IPS-18a (cell line): ENCODE measurements at regions not wholly inside any gene's neighbourhood (a gene's known extent, or its start where the extent isn't known, plus 50 kb on each side); places are given as distances from the start of the nearest gene placed in this dataset.

Experiments used
- H3K27ac ChIP-seq: one replicate; pipeline ENCODE4 v1.5.1; 2013; ENCODE audit warnings: low read length
- H3K27me3 ChIP-seq: one replicate; pipeline ENCODE4 v1.6.1; 2013; ENCODE audit warnings: mild to moderate bottlenecking, low read length; ENCODE audit not compliant: control insufficient read depth, insufficient read depth
- H3K36me3 ChIP-seq: one replicate; pipeline ENCODE4 v1.6.1; 2013; ENCODE audit warnings: low read depth, low read length; ENCODE audit not compliant: control insufficient read depth
- H3K4me1 ChIP-seq: one replicate; pipeline ENCODE4 v1.6.1; 2013; ENCODE audit warnings: low read depth, low read length; ENCODE audit not compliant: control insufficient read depth
- H3K4me3 ChIP-seq: one replicate; pipeline ENCODE4 v1.5.1; 2013; ENCODE audit warnings: low read length
- H3K9ac ChIP-seq: one replicate; pipeline ENCODE4 v1.6.1; 2013; ENCODE audit warnings: mild to moderate bottlenecking, low read length, moderate library complexity
- H3K9me3 ChIP-seq: one replicate; pipeline ENCODE4 v1.6.1; 2013; ENCODE audit warnings: low read depth, low read length; ENCODE audit not compliant: control insufficient read depth

DNA sequence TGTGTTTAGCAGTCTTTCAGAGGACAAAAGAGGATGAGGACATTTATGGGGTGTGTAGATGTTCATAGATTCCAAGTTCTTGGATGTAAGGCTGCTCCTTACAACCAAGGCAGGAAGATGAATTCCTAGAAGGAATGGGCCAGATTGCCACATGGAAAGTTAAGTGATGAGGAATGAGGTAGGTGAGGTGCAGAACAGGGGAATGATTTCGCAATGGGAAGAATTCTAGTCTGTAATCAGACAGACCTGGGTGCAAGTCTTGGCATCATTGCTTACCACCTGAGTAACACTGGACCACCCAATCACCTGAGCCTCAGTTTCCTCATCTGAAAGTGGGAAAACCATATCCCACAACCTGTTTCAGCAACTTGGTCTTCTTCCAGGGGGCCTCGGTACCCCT lies 174.9 kb downstream of the IER5 start:
- Histone ChIP-seq H3K27ac (no peak overlapping the region), H3K36me3 (no peaks in the 10 kb centered on the region)

DNA sequence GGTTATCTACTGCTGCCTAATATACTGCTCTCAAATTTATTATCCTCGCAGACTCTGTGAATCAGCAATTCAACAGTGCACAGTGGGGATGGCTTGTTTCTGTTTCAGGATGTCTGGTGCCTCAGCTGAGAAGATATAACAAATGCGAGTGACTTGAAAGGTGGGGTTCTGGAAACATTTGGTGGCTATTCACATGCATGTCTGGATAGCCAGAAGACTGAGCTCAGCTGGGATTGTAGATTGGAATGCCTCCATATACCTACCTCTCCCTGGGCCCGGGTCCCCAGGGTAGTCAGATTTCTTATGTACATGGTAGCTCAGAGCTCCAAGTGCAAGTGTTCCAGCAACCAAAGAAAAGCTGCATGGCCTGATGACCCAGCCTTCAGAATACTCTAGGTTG lies 176.3 kb downstream of the IER5 start:
- Histone ChIP-seq H3K27me3 (no peaks in the 10 kb centered on the region), H3K9me3 (no peaks in the 10 kb centered on the region), H3K4me3 (no peak overlapping the region), H3K4me1 (no peaks in the 10 kb centered on the region), H3K27ac (no peak overlapping the region), H3K9ac (no peak overlapping the region), H3K36me3 (no peaks in the 10 kb centered on the region)

More for the DNA sequence above, 174.9 kb downstream of the IER5 start:
- H3K27me3 ChIP-seq = no peaks in the 10 kb centered on the region
- no peak overlapping the region for H3K4me3 ChIP-seq
- H3K4me1 ChIP-seq = no peaks in the 10 kb centered on the region
- no peaks in the 10 kb centered on the region for H3K9me3 ChIP-seq
- no peak overlapping the region for H3K9ac ChIP-seq

- no peaks in the 10 kb centered on the region for H3K4me1 ChIP-seq
Measured at GRCh38 chr1:181284978-181285377, 196.5 kb downstream of the IER5 start.

DNA sequence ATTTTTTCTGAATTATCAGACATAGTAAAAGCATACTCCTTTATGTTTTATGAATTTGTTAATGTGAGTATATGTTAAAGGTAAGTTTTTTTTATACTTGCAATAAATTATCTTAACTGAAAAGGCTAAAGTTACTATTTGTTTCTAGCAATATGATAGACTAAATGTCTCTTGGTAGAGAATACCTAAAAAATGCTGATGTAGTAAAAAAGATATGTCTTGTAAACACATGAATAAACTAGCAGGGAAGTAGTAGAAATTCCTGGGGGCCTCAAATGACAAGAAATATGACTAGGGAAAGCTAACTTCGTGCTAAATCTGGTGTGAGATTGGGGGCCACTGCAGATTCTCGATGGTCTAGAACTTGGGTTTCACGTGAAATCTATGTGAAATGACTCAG lies 188.1 kb upstream of the CACNA1E start:
- Histone ChIP-seq H3K27me3 (no peaks in the 10 kb centered on the region), H3K36me3 (no peaks in the 10 kb centered on the region), H3K4me1 (no peaks in the 10 kb centered on the region), H3K27ac (no peak overlapping the region), H3K9me3 (no peaks in the 10 kb centered on the region), H3K9ac (no peak overlapping the region), H3K4me3 (no peak overlapping the region)

More at GRCh38 chr1:181284978-181285377, 196.5 kb downstream of the IER5 start:
- no peaks in the 10 kb centered on the region for H3K27me3 ChIP-seq
- H3K9ac ChIP-seq = no peak overlapping the region
- H3K36me3 ChIP-seq = no peaks in the 10 kb centered on the region
- H3K9me3 ChIP-seq = peaks cover 4% of the 10 kb centered on the region
- H3K27ac ChIP-seq = no peak overlapping the region
- no peak overlapping the region for H3K4me3 ChIP-seq

GRCh38 chr1:181296180-181296579 lies 187.1 kb upstream of the CACNA1E start:
- no peaks in the 10 kb centered on the region for H3K9me3 ChIP-seq
- no peak overlapping the region for H3K27ac ChIP-seq
- no peak overlapping the region for H3K4me3 ChIP-seq
- H3K4me1 ChIP-seq = no peaks in the 10 kb centered on the region
- H3K9ac ChIP-seq = no peak overlapping the region
- H3K27me3 ChIP-seq = no peaks in the 10 kb centered on the region
- no peaks in the 10 kb centered on the region for H3K36me3 ChIP-seq

DNA sequence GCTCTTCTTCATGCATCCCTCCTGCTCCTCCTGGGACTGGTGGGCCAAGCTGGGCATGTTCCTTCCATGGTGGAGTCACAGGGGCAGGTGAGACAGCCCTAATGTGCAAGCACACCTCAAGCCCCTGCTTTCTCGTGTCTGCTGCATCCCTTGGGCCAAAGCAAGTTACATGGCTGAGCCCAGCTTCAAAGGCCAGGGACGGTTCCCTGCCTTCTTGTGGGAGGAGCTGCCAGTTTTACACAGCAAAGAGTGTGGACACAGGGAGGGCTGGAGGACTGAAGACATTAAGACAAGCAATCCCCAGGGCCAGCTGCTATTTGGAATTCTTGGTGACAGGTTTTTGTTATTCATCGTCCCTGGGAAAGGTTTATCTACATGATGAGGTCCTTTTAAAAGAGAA lies 175.2 kb upstream of the CACNA1E start:
- no peak overlapping the region for H3K9ac ChIP-seq
- no peaks in the 10 kb centered on the region for H3K4me1 ChIP-seq
- H3K27ac ChIP-seq = no peak overlapping the region
- H3K4me3 ChIP-seq = no peak overlapping the region
- no peaks in the 10 kb centered on the region for H3K9me3 ChIP-seq
- H3K27me3 ChIP-seq = peaks cover 2% of the 10 kb centered on the region
- no peaks in the 10 kb centered on the region for H3K36me3 ChIP-seq

GRCh38 chr1:181310560-181310959 lies 172.8 kb upstream of the CACNA1E start:
- no peak overlapping the region for H3K9ac ChIP-seq
- peaks cover 11% of the 10 kb centered on the region for H3K4me1 ChIP-seq
- no peaks in the 10 kb centered on the region for H3K9me3 ChIP-seq
- no peak overlapping the region for H3K4me3 ChIP-seq
- H3K36me3 ChIP-seq = no peaks in the 10 kb centered on the region
- no peak overlapping the region for H3K27ac ChIP-seq
- peaks cover 26% of the 10 kb centered on the region for H3K27me3 ChIP-seq

- no peaks in the 10 kb centered on the region for H3K9me3 ChIP-seq
- no peak overlapping the region for H3K9ac ChIP-seq
- H3K27ac ChIP-seq = no peak overlapping the region
- no peak overlapping the region for H3K4me3 ChIP-seq
- peaks cover 50% of the 10 kb centered on the region for H3K27me3 ChIP-seq
- no peaks in the 10 kb centered on the region for H3K36me3 ChIP-seq
- peaks cover 15% of the 10 kb centered on the region for H3K4me1 ChIP-seq
Measured at GRCh38 chr1:181312946-181313345, 170.4 kb upstream of the CACNA1E start.

- no peak overlapping the region for H3K9ac ChIP-seq
- H3K36me3 ChIP-seq = no peaks in the 10 kb centered on the region
- H3K27me3 ChIP-seq = peaks cover 55% of the 10 kb centered on the region
Measured at GRCh38 chr1:181313466-181313865, 169.9 kb upstream of the CACNA1E start.

DNA sequence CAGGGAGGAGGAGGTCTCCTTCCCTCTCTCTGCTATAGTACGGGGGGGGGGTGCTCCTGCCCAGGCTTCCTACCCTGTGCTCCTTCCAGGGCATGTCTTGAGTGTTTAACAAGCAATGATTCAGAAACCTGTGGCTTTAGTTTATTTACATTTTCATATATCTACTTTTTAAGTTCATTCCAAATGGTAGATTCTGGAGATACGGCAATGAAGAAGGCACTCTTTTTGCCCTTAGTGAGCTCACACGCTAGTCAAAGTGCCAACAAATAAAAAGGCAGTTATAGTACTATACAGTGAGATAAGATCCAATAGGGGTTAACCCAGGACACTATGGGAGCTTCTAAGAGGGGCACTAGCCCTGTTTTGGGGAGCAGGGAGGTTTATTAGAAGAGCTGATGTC lies 169.3 kb upstream of the CACNA1E start:
- Histone ChIP-seq H3K9ac (no peak overlapping the region), H3K36me3 (no peaks in the 10 kb centered on the region), H3K4me3 (no peak overlapping the region), H3K4me1 (peaks cover 17% of the 10 kb centered on the region), H3K9me3 (no peaks in the 10 kb centered on the region), H3K27ac (no peak overlapping the region), H3K27me3 (peaks cover 61% of the 10 kb centered on the region)

More at GRCh38 chr1:181313466-181313865, 169.9 kb upstream of the CACNA1E start:
- no peak overlapping the region for H3K4me3 ChIP-seq
- peaks cover 15% of the 10 kb centered on the region for H3K4me1 ChIP-seq
- no peak overlapping the region for H3K27ac ChIP-seq
- H3K9me3 ChIP-seq = no peaks in the 10 kb centered on the region

DNA sequence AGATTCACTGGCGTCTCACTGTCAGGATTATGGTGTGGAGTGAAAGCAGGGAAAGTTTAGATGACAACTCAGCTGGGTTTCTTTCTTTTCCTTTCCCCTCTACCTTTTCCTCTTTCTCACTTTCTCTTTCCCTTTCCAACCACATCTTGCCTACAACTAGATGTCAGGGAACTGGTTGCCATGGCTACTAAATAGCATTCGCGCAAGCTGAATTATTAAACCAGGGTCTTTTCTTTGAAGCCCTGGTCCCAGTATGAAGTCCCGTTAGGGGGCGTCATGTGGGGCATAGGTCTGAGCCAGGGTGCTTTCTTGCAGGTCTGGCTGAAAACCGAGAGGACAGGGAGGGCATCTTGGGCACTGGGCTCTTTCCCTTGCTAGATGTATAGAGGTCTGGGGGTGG lies 168.4 kb upstream of the CACNA1E start:
- Histone ChIP-seq H3K27me3 (peaks cover 70% of the 10 kb centered on the region), H3K9ac (no peak overlapping the region), H3K36me3 (no peaks in the 10 kb centered on the region)

DNA sequence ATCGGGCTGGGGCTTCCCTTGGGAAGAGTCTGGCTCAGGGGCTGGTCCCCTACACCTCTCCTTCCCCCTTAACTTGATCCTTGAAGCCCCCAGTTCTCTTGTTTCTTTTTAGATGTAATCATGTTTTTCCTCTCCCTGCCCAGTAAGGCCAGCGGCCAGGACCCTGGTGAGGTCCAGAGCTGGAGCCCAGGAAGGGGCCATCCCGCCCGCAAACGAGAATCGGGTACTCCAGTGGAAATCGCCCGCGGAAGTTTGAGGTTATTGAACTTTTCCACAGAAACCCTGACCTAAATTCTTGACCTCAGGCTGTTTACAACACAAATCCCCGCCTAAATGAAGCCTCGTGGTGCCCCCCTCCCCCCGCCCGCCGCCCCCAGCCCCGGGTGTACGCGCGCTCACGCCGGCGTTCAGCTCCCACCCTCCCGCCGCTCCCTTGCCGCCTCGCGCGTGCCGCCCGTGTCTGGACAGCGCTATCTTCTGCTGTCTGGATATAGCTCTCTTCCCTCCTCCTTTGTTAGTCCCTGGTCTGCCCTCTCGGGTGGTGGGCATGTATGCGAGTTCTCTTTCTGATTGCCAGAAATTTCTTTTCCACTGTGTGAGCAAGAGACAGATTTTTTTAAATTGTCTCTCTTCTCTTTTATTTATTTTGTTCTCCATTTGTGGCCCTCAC lies 165.9 kb upstream of the CACNA1E start:
- Histone ChIP-seq H3K27ac (no peak overlapping the region), H3K27me3 (peaks cover 84% of the 10 kb centered on the region), H3K9me3 (no peaks in the 10 kb centered on the region), H3K36me3 (no peaks in the 10 kb centered on the region), H3K9ac (no peak overlapping the region), H3K4me1 (peaks cover 19% of the 10 kb centered on the region), H3K4me3 (peak overlapping the region; percentile 43)

More for the DNA sequence above, 168.4 kb upstream of the CACNA1E start:
- Histone ChIP-seq H3K27ac (no peak overlapping the region), H3K4me3 (no peak overlapping the region), H3K4me1 (peaks cover 19% of the 10 kb centered on the region), H3K9me3 (no peaks in the 10 kb centered on the region)
